H9 (cell line): ENCODE measurements at regions not wholly inside any gene's neighbourhood (a gene's known extent, or its start where the extent isn't known, plus 50 kb on each side); places are given as distances from the start of the nearest gene placed in this dataset.

ENCODE experiments used
- DNase-seq: peaks from one replicate; pipeline ENCODE4 v3.0.0-alpha.2; 2017
- H2AFZ ChIP-seq: one replicate; pipeline ENCODE4 v1.6.1; 2013; ENCODE audit warnings: mild to moderate bottlenecking, low read length, control low read depth, moderate library complexity
- H2AK5ac ChIP-seq: 2 replicates; pipeline ENCODE4 v1.6.1; 2013; ENCODE audit warnings: low read length, control low read depth, mixed read lengths; ENCODE audit not compliant: insufficient read length
- H2BK120ac ChIP-seq: one replicate; pipeline ENCODE4 v1.6.1; 2013; ENCODE audit warnings: low read depth, mild to moderate bottlenecking, low read length, control low read depth, inconsistent platforms; ENCODE audit not compliant: poor library complexity, severe bottlenecking
- H2BK12ac ChIP-seq: 2 replicates; pipeline ENCODE4 v1.6.1; 2013; ENCODE audit warnings: low read length, control low read depth, mixed read lengths, low read depth; ENCODE audit not compliant: insufficient read length
- H2BK15ac ChIP-seq: 2 replicates; pipeline ENCODE4 v1.6.1; 2013; ENCODE audit warnings: low read depth, low read length, control low read depth
- H2BK20ac ChIP-seq: one replicate; pipeline ENCODE4 v1.6.1; 2013; ENCODE audit warnings: low read depth, mild to moderate bottlenecking, low read length, control low read depth, inconsistent platforms; ENCODE audit not compliant: poor library complexity, severe bottlenecking
- H2BK5ac ChIP-seq: 2 replicates; pipeline ENCODE4 v1.6.1; 2013; ENCODE audit warnings: low read length, control low read depth, mixed read lengths; ENCODE audit not compliant: insufficient read length
- H3K14ac ChIP-seq: 2 replicates; pipeline ENCODE4 v1.6.1; 2013; ENCODE audit warnings: low read length, control low read depth; ENCODE audit not compliant: insufficient read depth
- H3K18ac ChIP-seq: 2 replicates; pipeline ENCODE4 v1.6.1; 2013; ENCODE audit warnings: low read depth, mild to moderate bottlenecking, mixed read lengths, low read length, control low read depth; ENCODE audit not compliant: insufficient read length
- H3K23ac ChIP-seq: 2 replicates; pipeline ENCODE4 v1.6.1; 2013; ENCODE audit warnings: low read length, control low read depth, mixed read lengths, low read depth; ENCODE audit not compliant: insufficient read length
- H3K23me2 ChIP-seq: 2 replicates; pipeline ENCODE4 v1.6.1; 2013; ENCODE audit warnings: low read depth, mild to moderate bottlenecking, mixed read lengths, low read length, control low read depth; ENCODE audit not compliant: insufficient read length, poor library complexity, severe bottlenecking
- H3K27ac ChIP-seq: 2 replicates; pipeline ENCODE4 v1.5.1; 2013; ENCODE audit warnings: low read length, control low read depth, mixed read lengths, low read depth; ENCODE audit not compliant: insufficient read length
- H3K27me3 ChIP-seq: 2 replicates; pipeline ENCODE4 v1.6.1; 2013; ENCODE audit warnings: low read length, control low read depth, inconsistent platforms; ENCODE audit not compliant: insufficient read depth
- H3K4ac ChIP-seq: 2 replicates; pipeline ENCODE4 v1.6.1; 2013; ENCODE audit warnings: low read depth, mild to moderate bottlenecking, control low read depth, inconsistent platforms, low read length, moderate library complexity
- H3K4me1 ChIP-seq: 2 replicates; pipeline ENCODE4 v1.6.1; 2013; ENCODE audit warnings: low read length, control low read depth, inconsistent platforms; ENCODE audit not compliant: insufficient read depth
- H3K4me2 ChIP-seq: 2 replicates; pipeline ENCODE4 v1.6.1; 2013; ENCODE audit warnings: low read length, control low read depth, mixed read lengths; ENCODE audit not compliant: insufficient read length, insufficient read depth
- H3K56ac ChIP-seq: 2 replicates; pipeline ENCODE4 v1.6.1; 2013; ENCODE audit warnings: low read depth, mild to moderate bottlenecking, mixed read lengths, low read length, control low read depth; ENCODE audit not compliant: insufficient read length
- H3K79me1 ChIP-seq: 2 replicates; pipeline ENCODE4 v1.6.1; 2013; ENCODE audit warnings: low read depth, mild to moderate bottlenecking, moderate library complexity, low read length, control low read depth, inconsistent platforms; ENCODE audit not compliant: insufficient read depth, poor library complexity, severe bottlenecking
- H3K79me2 ChIP-seq: 2 replicates; pipeline ENCODE4 v1.6.1; 2013; ENCODE audit warnings: low read length, control low read depth, inconsistent platforms; ENCODE audit not compliant: insufficient read depth
- H3K9ac ChIP-seq: 2 replicates; pipeline ENCODE4 v1.6.1; 2013; ENCODE audit warnings: low read length, control low read depth, mixed read lengths; ENCODE audit not compliant: insufficient read length; ENCODE audit errors: extremely low read depth
- H3K9me3 ChIP-seq: one replicate; pipeline ENCODE4 v1.6.1; 2013; ENCODE audit warnings: low read depth, low read length, inconsistent platforms; ENCODE audit not compliant: control insufficient read depth
- H3T11ph ChIP-seq: one replicate; pipeline ENCODE4 v1.6.1; 2013; ENCODE audit warnings: mild to moderate bottlenecking, low read length, control low read depth, inconsistent platforms
- H4K20me1 ChIP-seq: one replicate; pipeline ENCODE4 v1.6.1; 2013; ENCODE audit not compliant: control insufficient read depth, insufficient read length, insufficient read depth
- H4K5ac ChIP-seq: 2 replicates; pipeline ENCODE4 v1.6.1; 2013; ENCODE audit warnings: low read depth, mild to moderate bottlenecking, mixed read lengths, low read length, control low read depth; ENCODE audit not compliant: insufficient read length
- H4K8ac ChIP-seq: replicated peaks from 2 replicates; pipeline ENCODE4 v1.6.1; 2013; ENCODE audit warnings: low read length, control low read depth, mixed read lengths, low read depth; ENCODE audit not compliant: insufficient read length
- H4K91ac ChIP-seq: 2 replicates; pipeline ENCODE4 v1.6.1; 2013; ENCODE audit warnings: low read depth, mild to moderate bottlenecking, moderate library complexity, mixed read lengths, low read length, control low read depth; ENCODE audit not compliant: insufficient read length
- H3K27ac Mint-ChIP-seq, 3 experiments: 2 replicates in 2 of 3; 3 replicates in 1 of 3; pipeline ENCODE4 v1.8.0; 2020 to 2021; ENCODE audit warnings: mixed read lengths in 3 of 3, mild to moderate bottlenecking in 1 of 3, moderate library complexity in 1 of 3
- H3K27me3 Mint-ChIP-seq: 2 replicates; pipeline ENCODE4 v1.8.0; 2021; ENCODE audit warnings: low read depth, mild to moderate bottlenecking, moderate library complexity, mixed read lengths
- H3K36me3 Mint-ChIP-seq, 3 experiments: 2 replicates in 2 of 3; 3 replicates in 1 of 3; pipeline ENCODE4 v1.8.0; 2020 to 2021; ENCODE audit warnings: low read depth in 3 of 3, mixed read lengths in 3 of 3; ENCODE audit not compliant: insufficient read depth in 1 of 3
- H3K4me1 Mint-ChIP-seq, 2 experiments: 2 replicates each; pipeline ENCODE4 v1.8.0; 2020; ENCODE audit warnings: mixed read lengths in 2 of 2
- H3K4me3 Mint-ChIP-seq, 2 experiments: 2 replicates in 1 of 2; 3 replicates in 1 of 2; pipeline ENCODE4 v1.8.0; 2020 to 2021; ENCODE audit warnings: mild to moderate bottlenecking in 2 of 2, mixed read lengths in 2 of 2, moderate library complexity in 1 of 2
- H3K9me3 Mint-ChIP-seq, 2 experiments: 2 replicates in 1 of 2; 3 replicates in 1 of 2; pipeline ENCODE4 v1.8.0; 2020; ENCODE audit warnings: mild to moderate bottlenecking in 2 of 2, mixed read lengths in 2 of 2, moderate library complexity in 1 of 2
- WGBS: extraction: QIAGEN DNeasy Blood & Tissue Kit; methylation state at CpG from one replicate; pipeline ENCODE4 v1.1.7; 2013; ENCODE audit warnings: missing lambda C conversion rate, low lambda C conversion rate, mixed read lengths; ENCODE audit not compliant: insufficient read length; ENCODE audit errors: extremely low coverage; 5-methylcytosine and 5-hydroxymethylcytosine counted together
- TF ChIP-seq, protein P1 (sequence below): fragments of 200-600 bp; sonication (generic); conservative IDR thresholded peaks from 3 replicates; pipeline ENCODE4 v1.8.0; 2021; ENCODE audit warnings: antibody characterized with exemption, mild to moderate bottlenecking

DNA sequence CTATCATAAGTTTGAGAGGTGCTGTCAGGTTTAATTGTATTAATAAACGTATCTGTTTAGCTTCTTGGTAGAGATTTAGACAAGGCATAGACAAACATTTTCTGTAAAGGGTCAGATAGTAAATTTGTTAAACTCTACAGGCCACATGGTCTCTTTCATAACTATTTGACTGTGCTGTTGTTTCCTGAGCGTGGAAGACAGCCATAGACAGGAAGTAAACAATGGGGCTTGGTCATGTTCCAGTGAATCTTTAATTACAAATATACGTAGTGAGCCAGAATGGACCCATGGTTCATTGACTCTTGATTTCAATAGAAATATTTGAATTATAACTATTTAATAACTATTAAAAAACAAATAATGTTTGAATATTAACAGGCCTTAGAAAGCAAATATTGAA lies 451.1 kb downstream of the SH2D4B start:
- Histone ChIP-seq H3K23ac (no peak overlapping the region), H2BK5ac (no peak overlapping the region), H3K56ac (no peak overlapping the region), H3K27ac (no peak overlapping the region), H3K4me1 (no peaks in the 10 kb centered on the region), H2AK5ac (no peak overlapping the region), H3K23me2 (no peaks in the 10 kb centered on the region), H3K9me3 (no peaks in the 10 kb centered on the region), H2BK120ac (no peak overlapping the region), H3K27me3 (no peaks in the 10 kb centered on the region), H3K14ac (no peak overlapping the region), H2BK20ac (no peak overlapping the region), H4K20me1 (no peaks in the 10 kb centered on the region), H3K4ac (no peak overlapping the region), H2AFZ (no peak overlapping the region), H4K8ac (no peak overlapping the region), H2BK12ac (no peak overlapping the region), H3K18ac (no peak overlapping the region), H3K4me2 (no peak overlapping the region), H3K79me2 (no peaks in the 10 kb centered on the region), H3T11ph (no peak overlapping the region), H4K91ac (no peak overlapping the region), H3K79me1 (no peaks in the 10 kb centered on the region), H3K9ac (no peak overlapping the region), H2BK15ac (no peak overlapping the region), H4K5ac (no peak overlapping the region)
- H3K9me3 Mint-ChIP-seq = no peaks in the 10 kb centered on the region; a peak in 1 of 5 replicates
- H3K27ac Mint-ChIP-seq = no peak overlapping the region
- no peaks in the 10 kb centered on the region for H3K27me3 Mint-ChIP-seq
- no peak overlapping the region for H3K4me3 Mint-ChIP-seq
- DNase-seq = no peak
- no peaks in the 10 kb centered on the region for H3K36me3 Mint-ChIP-seq
- H3K4me1 Mint-ChIP-seq = no peaks in the 10 kb centered on the region
- no CpG with 5 or more reads among the region's 3 CpGs for WGBS
- TF ChIP-seq, protein P1, sequence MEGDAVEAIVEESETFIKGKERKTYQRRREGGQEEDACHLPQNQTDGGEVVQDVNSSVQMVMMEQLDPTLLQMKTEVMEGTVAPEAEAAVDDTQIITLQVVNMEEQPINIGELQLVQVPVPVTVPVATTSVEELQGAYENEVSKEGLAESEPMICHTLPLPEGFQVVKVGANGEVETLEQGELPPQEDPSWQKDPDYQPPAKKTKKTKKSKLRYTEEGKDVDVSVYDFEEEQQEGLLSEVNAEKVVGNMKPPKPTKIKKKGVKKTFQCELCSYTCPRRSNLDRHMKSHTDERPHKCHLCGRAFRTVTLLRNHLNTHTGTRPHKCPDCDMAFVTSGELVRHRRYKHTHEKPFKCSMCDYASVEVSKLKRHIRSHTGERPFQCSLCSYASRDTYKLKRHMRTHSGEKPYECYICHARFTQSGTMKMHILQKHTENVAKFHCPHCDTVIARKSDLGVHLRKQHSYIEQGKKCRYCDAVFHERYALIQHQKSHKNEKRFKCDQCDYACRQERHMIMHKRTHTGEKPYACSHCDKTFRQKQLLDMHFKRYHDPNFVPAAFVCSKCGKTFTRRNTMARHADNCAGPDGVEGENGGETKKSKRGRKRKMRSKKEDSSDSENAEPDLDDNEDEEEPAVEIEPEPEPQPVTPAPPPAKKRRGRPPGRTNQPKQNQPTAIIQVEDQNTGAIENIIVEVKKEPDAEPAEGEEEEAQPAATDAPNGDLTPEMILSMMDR = no peak
